ENCODE measurements at regions not wholly inside any gene's neighbourhood (a gene's known extent, or its start where the extent isn't known, plus 50 kb on each side); places are given as distances from the start of the nearest gene placed in this dataset.

DNA sequence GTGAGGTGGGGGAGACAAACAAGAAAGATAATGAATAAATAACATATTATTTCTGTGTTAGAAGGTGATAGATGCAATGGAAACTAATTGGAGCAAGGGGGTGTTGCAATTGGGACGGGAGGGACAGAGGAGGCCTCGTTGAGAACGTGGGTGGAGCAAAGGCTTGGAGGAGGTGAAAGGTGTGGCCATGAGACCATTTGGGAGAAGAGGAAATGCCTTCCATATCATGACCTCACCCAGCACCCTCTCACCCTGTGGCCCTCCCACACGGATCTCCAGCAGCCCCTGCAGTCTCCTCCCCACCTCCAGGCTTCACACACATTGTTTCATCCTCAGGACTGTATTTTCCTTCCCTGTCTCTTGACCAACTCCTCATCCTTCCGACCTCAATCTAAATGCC lies 85.3 kb upstream of the ARHGAP29 start:
- Histone ChIP-seq H2BK5ac (ENCODE audit: low read depth, low read length, poor library complexity) (no peak overlapping the region), H2AK5ac (ENCODE audit: low read length) (no peak overlapping the region), H3K36me3 (ENCODE audit: control insufficient read depth in 1 of 2, insufficient read depth in 2 of 2, low read length in 2 of 2) (no peaks in the 10 kb centered on the region), H2AFZ (ENCODE audit: insufficient read depth, low read length, poor library complexity) (no peak overlapping the region), H3K14ac (ENCODE audit: low read length) (no peak overlapping the region), H3K4me1 (ENCODE audit: control insufficient read depth in 1 of 2, insufficient read depth in 2 of 2, low read length in 2 of 2) (peaks cover 8 to 17% of the 10 kb centered on the region in 2 experiments), H3K4me2 (ENCODE audit: low read length) (no peak overlapping the region), H3K4ac (ENCODE audit: low read depth, low read length) (no peak overlapping the region), H4K8ac (ENCODE audit: low read depth, low read length) (no peak overlapping the region), H4K91ac (ENCODE audit: low read depth, low read length) (no peak overlapping the region), H3K18ac (ENCODE audit: low read length) (no peak overlapping the region), H3K79me2 (ENCODE audit: control insufficient read depth, insufficient read depth, low read length, poor library complexity) (no peaks in the 10 kb centered on the region), H3K79me1 (ENCODE audit: low read length) (peaks cover 12% of the 10 kb centered on the region), H2BK12ac (ENCODE audit: low read length) (peak overlapping the region; percentile 70), H3K23ac (ENCODE audit: low read length) (no peak overlapping the region), H4K12ac (ENCODE audit: low read depth, low read length) (no peak overlapping the region), H3K9ac (ENCODE audit: low read length) (no peak overlapping the region), H3K27ac (ENCODE audit: low read depth, low read length) (no peak overlapping the region), H3K27me3 (ENCODE audit: insufficient read depth, low read length) (no peaks in the 10 kb centered on the region), H3K9me3 (ENCODE audit: insufficient read depth, low read depth, low read length) (no peaks in the 10 kb centered on the region), H3K4me3 (ENCODE audit: low read depth, low read length) (no peak overlapping the region), H2BK120ac (ENCODE audit: insufficient read depth, low read length, poor library complexity) (no peak overlapping the region)
- WGBS (ENCODE audit: extremely low coverage, insufficient coverage, insufficient read length) = no CpG with 5 or more reads among the region's 5 CpGs
- no peak for DNase-seq

- WGBS (ENCODE audit: extremely low coverage, insufficient coverage, insufficient read length) = no CpG with 5 or more reads among the region's 3 CpGs
- Histone ChIP-seq H3K9me3 (ENCODE audit: insufficient read depth, low read depth, low read length) (no peaks in the 10 kb centered on the region), H3K27me3 (ENCODE audit: insufficient read depth, low read length) (no peaks in the 10 kb centered on the region), H3K23ac (ENCODE audit: low read length) (no peak overlapping the region), H2BK120ac (ENCODE audit: insufficient read depth, low read length, poor library complexity) (no peak overlapping the region), H2BK5ac (ENCODE audit: low read depth, low read length, poor library complexity) (no peak overlapping the region), H3K79me1 (ENCODE audit: low read length) (peaks cover 8% of the 10 kb centered on the region), H2AFZ (ENCODE audit: insufficient read depth, low read length, poor library complexity) (no peak overlapping the region), H3K4me2 (ENCODE audit: low read length) (no peak overlapping the region), H3K79me2 (ENCODE audit: control insufficient read depth, insufficient read depth, low read length, poor library complexity) (no peaks in the 10 kb centered on the region), H3K4ac (ENCODE audit: low read depth, low read length) (no peak overlapping the region), H3K4me1 (ENCODE audit: control insufficient read depth in 1 of 2, insufficient read depth in 2 of 2, low read length in 2 of 2) (peaks cover 8 to 15% of the 10 kb centered on the region in 2 experiments), H3K27ac (ENCODE audit: low read depth, low read length) (no peak overlapping the region), H4K91ac (ENCODE audit: low read depth, low read length) (no peak overlapping the region), H2AK5ac (ENCODE audit: low read length) (no peak overlapping the region), H3K36me3 (ENCODE audit: control insufficient read depth in 1 of 2, insufficient read depth in 2 of 2, low read length in 2 of 2) (no peaks in the 10 kb centered on the region), H3K4me3 (ENCODE audit: low read depth, low read length) (no peak overlapping the region), H3K9ac (ENCODE audit: low read length) (no peak overlapping the region), H4K8ac (ENCODE audit: low read depth, low read length) (no peak overlapping the region), H4K12ac (ENCODE audit: low read depth, low read length) (no peak overlapping the region), H2BK12ac (ENCODE audit: low read length) (no peak overlapping the region), H3K14ac (ENCODE audit: low read length) (no peak overlapping the region), H3K18ac (ENCODE audit: low read length) (no peak overlapping the region)
- DNase-seq = no peak
Observed at GRCh38 chr1:94321662-94322061, 84.3 kb upstream of the ARHGAP29 start.

DNA sequence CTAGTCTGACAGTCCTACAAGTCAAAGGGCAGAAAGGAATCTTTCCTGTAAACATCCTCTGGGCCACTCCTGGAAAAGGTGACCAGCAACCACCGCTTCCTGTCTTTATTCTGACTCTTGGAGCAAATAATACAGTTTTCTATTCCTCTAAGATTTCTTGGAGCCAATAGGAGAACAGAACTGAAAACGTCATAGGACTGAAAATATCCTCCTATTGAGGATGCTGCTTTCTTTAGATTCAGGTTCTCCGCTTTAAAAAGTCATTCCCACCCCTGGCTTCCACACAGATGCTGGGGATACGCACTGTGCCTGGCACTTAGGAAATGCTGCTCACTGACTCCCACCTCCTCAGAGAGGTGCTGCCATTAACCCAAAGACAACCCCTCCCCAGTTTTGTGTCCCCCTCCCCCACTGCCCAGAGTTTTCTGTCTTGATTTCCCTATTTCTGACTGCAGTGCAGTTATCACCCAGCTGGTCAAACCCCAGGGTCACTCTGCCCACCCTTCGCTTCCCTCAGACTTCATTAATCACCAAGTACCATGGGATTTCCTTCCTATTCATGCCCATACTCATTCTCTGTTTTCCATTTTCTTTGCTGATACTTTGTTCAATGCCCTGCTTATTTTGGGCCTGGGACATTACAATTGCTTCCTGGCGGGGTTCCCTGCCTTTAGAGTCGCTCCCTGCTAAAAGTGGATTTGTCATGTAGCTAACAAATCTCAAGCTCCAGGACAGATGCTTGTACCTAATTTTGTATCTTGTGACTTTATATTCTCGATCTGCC lies 82.1 kb upstream of the ARHGAP29 start:
- DNase-seq = no peak
- no peaks in the 10 kb centered on the region for H3K27me3 ChIP-seq (ENCODE audit: insufficient read depth, low read length)
- no peak overlapping the region for H4K91ac ChIP-seq (ENCODE audit: low read depth, low read length)
- no peaks in the 10 kb centered on the region for H3K9me3 ChIP-seq (ENCODE audit: insufficient read depth, low read depth, low read length)
- no peak overlapping the region for H4K12ac ChIP-seq (ENCODE audit: low read depth, low read length)
- no peak overlapping the region for H3K18ac ChIP-seq (ENCODE audit: low read length)
- no peak overlapping the region for H2BK5ac ChIP-seq (ENCODE audit: low read depth, low read length, poor library complexity)
- no peak overlapping the region for H3K9ac ChIP-seq (ENCODE audit: low read length)
- H3K4me3 ChIP-seq (ENCODE audit: low read depth, low read length) = no peak overlapping the region
- no peak overlapping the region for H3K4ac ChIP-seq (ENCODE audit: low read depth, low read length)
- H3K27ac ChIP-seq (ENCODE audit: low read depth, low read length) = no peak overlapping the region
- no peak overlapping the region for H2AFZ ChIP-seq (ENCODE audit: insufficient read depth, low read length, poor library complexity)
- no peak overlapping the region for H4K8ac ChIP-seq (ENCODE audit: low read depth, low read length)
- no peak overlapping the region for H3K4me2 ChIP-seq (ENCODE audit: low read length)
- H2BK120ac ChIP-seq (ENCODE audit: insufficient read depth, low read length, poor library complexity) = no peak overlapping the region
- peaks cover 3 to 8% of the 10 kb centered on the region in 2 experiments for H3K4me1 ChIP-seq (ENCODE audit: control insufficient read depth in 1 of 2, insufficient read depth in 2 of 2, low read length in 2 of 2)
- H3K79me1 ChIP-seq (ENCODE audit: low read length) = peaks cover 8% of the 10 kb centered on the region
- H3K23ac ChIP-seq (ENCODE audit: low read length) = no peak overlapping the region
- no CpG with 5 or more reads among the region's 8 CpGs for WGBS (ENCODE audit: extremely low coverage, insufficient coverage, insufficient read length)
- H2BK12ac ChIP-seq (ENCODE audit: low read length) = no peak overlapping the region
- H3K14ac ChIP-seq (ENCODE audit: low read length) = no peak overlapping the region
- H3K79me2 ChIP-seq (ENCODE audit: control insufficient read depth, insufficient read depth, low read length, poor library complexity) = no peaks in the 10 kb centered on the region
- no peaks in the 10 kb centered on the region for H3K36me3 ChIP-seq (ENCODE audit: control insufficient read depth in 1 of 2, insufficient read depth in 2 of 2, low read length in 2 of 2)
- H2AK5ac ChIP-seq (ENCODE audit: low read length) = no peak overlapping the region

DNA sequence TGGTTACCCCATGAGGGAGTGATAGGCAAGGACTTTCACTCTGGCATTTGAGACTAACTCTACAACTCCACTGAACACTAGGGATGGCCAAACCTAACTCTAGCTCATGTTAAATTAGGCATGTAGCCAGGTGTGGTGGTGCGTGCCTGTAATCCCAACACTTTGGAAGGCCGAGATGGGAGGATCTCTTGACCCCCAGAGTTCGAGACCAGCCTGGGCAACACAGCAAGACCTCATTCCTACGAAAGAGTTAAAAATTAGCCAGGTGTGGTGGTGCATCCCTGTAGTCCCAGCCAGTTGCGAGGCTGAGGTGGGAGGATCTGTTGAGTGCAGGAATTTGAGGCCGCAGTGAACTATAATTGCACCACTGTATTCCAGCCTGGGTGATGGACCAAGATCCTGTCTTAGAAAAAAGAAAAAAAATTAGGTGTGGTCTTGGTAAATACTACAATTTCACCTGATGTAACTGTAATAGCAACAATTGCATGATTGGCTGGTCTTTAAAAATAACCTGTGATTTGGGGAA lies 81.2 kb upstream of the ARHGAP29 start:
- no peaks in the 10 kb centered on the region for H3K36me3 ChIP-seq (ENCODE audit: control insufficient read depth in 1 of 2, insufficient read depth in 2 of 2, low read length in 2 of 2)
- no peak overlapping the region for H2BK12ac ChIP-seq (ENCODE audit: low read length)
- H2AK5ac ChIP-seq (ENCODE audit: low read length) = no peak overlapping the region
- no peak overlapping the region for H3K27ac ChIP-seq (ENCODE audit: low read depth, low read length)
- no peak overlapping the region for H2BK120ac ChIP-seq (ENCODE audit: insufficient read depth, low read length, poor library complexity)
- H3K79me2 ChIP-seq (ENCODE audit: control insufficient read depth, insufficient read depth, low read length, poor library complexity) = no peaks in the 10 kb centered on the region
- DNase-seq = no peak
- H3K23ac ChIP-seq (ENCODE audit: low read length) = no peak overlapping the region
- H4K8ac ChIP-seq (ENCODE audit: low read depth, low read length) = no peak overlapping the region
- H3K4ac ChIP-seq (ENCODE audit: low read depth, low read length) = no peak overlapping the region
- no peak overlapping the region for H3K9ac ChIP-seq (ENCODE audit: low read length)
- H3K79me1 ChIP-seq (ENCODE audit: low read length) = peaks cover 6% of the 10 kb centered on the region
- no peaks in the 10 kb centered on the region for H3K27me3 ChIP-seq (ENCODE audit: insufficient read depth, low read length)
- H3K9me3 ChIP-seq (ENCODE audit: insufficient read depth, low read depth, low read length) = no peaks in the 10 kb centered on the region
- no peak overlapping the region for H3K14ac ChIP-seq (ENCODE audit: low read length)
- no CpG with 5 or more reads among the region's 6 CpGs for WGBS (ENCODE audit: extremely low coverage, insufficient coverage, insufficient read length)
- no peak overlapping the region for H2AFZ ChIP-seq (ENCODE audit: insufficient read depth, low read length, poor library complexity)
- H3K18ac ChIP-seq (ENCODE audit: low read length) = no peak overlapping the region
- no peak overlapping the region for H4K12ac ChIP-seq (ENCODE audit: low read depth, low read length)
- no peak overlapping the region for H4K91ac ChIP-seq (ENCODE audit: low read depth, low read length)
- no peak overlapping the region for H3K4me3 ChIP-seq (ENCODE audit: low read depth, low read length)
- H3K4me2 ChIP-seq (ENCODE audit: low read length) = no peak overlapping the region
- H3K4me1 ChIP-seq (ENCODE audit: control insufficient read depth in 1 of 2, insufficient read depth in 2 of 2, low read length in 2 of 2) = peaks cover 3 to 8% of the 10 kb centered on the region in 2 experiments
- H2BK5ac ChIP-seq (ENCODE audit: low read depth, low read length, poor library complexity) = no peak overlapping the region
